Lower leg skin (tissue), 3 donors: ENCODE measurements at regions not wholly inside any gene's neighbourhood (a gene's known extent, or its start where the extent isn't known, plus 50 kb on each side); places are given as distances from the start of the nearest gene placed in this dataset.

ENCODE experiments used
- CTCF ChIP-seq, 3 donors: fragments of 450-650 bp; IDR thresholded peaks; one replicate each; pipeline ENCODE4 v1.5.1; 2016; ENCODE audit warnings: antibody characterized with exemption in 3 of 3, mild to moderate bottlenecking in 3 of 3, moderate library complexity in 2 of 3
- POLR2A ChIP-seq, 2 donors: fragments of 450-650 bp; IDR thresholded peaks; one replicate each; pipeline ENCODE4 v1.6.1; 2016 to 2017; ENCODE audit warnings: antibody characterized with exemption in 2 of 2, mild to moderate bottlenecking in 1 of 2, moderate library complexity in 1 of 2

GRCh38 chr15:62932436-62932835 lies 110.1 kb upstream of the TPM1 start:
- TF ChIP-seq POLR2A (IDR thresholded peaks at IDR 0.05) (no peak), CTCF (IDR thresholded peaks at IDR 0.05) (no peak)
